AG04449 (cell line): ENCODE measurements at regions not wholly inside any gene's neighbourhood (a gene's known extent, or its start where the extent isn't known, plus 50 kb on each side); places are given as distances from the start of the nearest gene placed in this dataset.

Source experiments
- CTCF ChIA-PET: fragments of 350-600 bp; formaldehyde crosslinking; extraction: SDS; loops from one replicate; lab custom pipeline; 2021; ENCODE audit warnings: antibody characterized with exemption; lab: Yijun Ruan, JAX
- POLR2A ChIA-PET: fragments of 400-600, 350-600 bp; formaldehyde crosslinking; extraction: SDS; loops from one replicate; lab custom pipeline; 2020; ENCODE audit warnings: antibody characterized with exemption, inconsistent platforms; lab: Yijun Ruan, JAX
- DNase-seq: peaks from one replicate; pipeline ENCODE4 v3.0.0-alpha.2; 2010; ENCODE audit warnings: low read depth, low spot score
- H3K4me3 ChIP-seq: 2 replicates; pipeline ENCODE4 v1.5.1; 2011; ENCODE audit warnings: low read depth, mild to moderate bottlenecking, control low read depth, low read length
- TF ChIP-seq, protein P1 (sequence below): IDR thresholded peaks from one replicate; pipeline ENCODE4 v1.5.1; 2011; ENCODE audit warnings: mild to moderate bottlenecking, moderate library complexity, low read length, control low read depth, inconsistent platforms; ENCODE audit not compliant: insufficient read depth; ENCODE audit errors: missing control alignments

DNA sequence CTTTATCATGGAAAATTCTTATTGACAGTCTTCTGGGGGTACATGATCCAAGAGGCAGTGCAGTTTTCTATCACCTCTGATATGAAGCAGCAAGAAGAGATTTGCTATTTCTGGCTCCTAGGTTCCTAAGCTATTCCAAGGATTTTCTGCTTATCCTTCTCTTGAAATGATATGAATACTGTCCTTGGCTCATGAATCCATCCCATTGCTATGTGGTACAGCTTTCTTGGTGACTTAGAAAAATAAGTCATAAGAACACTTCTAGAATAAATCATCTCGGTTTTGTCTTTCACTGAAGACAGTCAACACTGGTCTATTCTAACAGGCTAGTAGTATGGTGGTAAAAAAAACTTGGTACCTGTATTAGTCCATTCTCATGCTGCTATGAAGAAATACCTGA is 333.6 kb upstream of the RASGRP1 start:
- H3K4me3 ChIP-seq = no peak overlapping the region
- no peak for DNase-seq
- TF ChIP-seq, protein P1, sequence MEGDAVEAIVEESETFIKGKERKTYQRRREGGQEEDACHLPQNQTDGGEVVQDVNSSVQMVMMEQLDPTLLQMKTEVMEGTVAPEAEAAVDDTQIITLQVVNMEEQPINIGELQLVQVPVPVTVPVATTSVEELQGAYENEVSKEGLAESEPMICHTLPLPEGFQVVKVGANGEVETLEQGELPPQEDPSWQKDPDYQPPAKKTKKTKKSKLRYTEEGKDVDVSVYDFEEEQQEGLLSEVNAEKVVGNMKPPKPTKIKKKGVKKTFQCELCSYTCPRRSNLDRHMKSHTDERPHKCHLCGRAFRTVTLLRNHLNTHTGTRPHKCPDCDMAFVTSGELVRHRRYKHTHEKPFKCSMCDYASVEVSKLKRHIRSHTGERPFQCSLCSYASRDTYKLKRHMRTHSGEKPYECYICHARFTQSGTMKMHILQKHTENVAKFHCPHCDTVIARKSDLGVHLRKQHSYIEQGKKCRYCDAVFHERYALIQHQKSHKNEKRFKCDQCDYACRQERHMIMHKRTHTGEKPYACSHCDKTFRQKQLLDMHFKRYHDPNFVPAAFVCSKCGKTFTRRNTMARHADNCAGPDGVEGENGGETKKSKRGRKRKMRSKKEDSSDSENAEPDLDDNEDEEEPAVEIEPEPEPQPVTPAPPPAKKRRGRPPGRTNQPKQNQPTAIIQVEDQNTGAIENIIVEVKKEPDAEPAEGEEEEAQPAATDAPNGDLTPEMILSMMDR = no peak
- CTCF ChIA-PET = interaction anchor here (0.7 to 1.7 kb wide), 4 partner anchors 81 to 200 kb away, joined by 3 to 5 read pairs (median 4); no protein-coding TSS in a partner anchor
- POLR2A ChIA-PET = interaction anchor here (1.5 kb wide), 2 partner anchors 98 to 682 kb away, joined by 4 to 5 read pairs; partner anchors contain the start of gene THBS1

GRCh38 chr15:38899300-38899699 is 334.7 kb upstream of the RASGRP1 start:
- DNase-seq = no peak
- CTCF ChIA-PET = interaction anchor here (0.6 to 1.1 kb wide), 3 partner anchors 82 to 240 kb away, joined by 3 to 4 read pairs (median 4); no protein-coding TSS in a partner anchor
- POLR2A ChIA-PET = interaction anchor here (0.6 to 1.5 kb wide), 3 partner anchors 97 to 681 kb away, joined by 3 to 4 read pairs (median 3); partner anchors contain the start of gene THBS1
- no peak overlapping the region for H3K4me3 ChIP-seq
- TF ChIP-seq, protein P1 = no peak

DNA sequence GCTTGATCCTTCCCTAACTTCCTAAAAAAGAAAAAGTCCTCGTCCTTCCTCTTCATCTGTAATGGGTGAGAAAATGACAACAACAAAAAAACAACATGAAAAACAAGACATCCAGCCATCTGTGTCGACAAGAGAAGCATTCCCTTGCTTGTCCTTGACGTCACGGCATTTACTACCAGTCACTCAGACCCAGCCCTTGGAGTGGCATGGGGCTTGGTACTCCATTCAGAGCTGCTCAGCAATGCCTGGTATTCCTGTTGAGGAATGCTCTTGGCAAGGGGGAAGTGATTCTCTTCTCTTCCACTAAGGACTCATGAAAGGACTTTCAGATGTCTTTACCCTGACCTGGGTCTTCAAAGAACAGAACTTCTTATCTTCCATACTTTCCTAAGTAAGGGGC is 339.7 kb upstream of the RASGRP1 start:
- no peak for DNase-seq
- TF ChIP-seq, protein P1 = no peak
- ChIA-PET CTCF (interaction anchor here (1.2 kb wide), 1 partner anchor 197 kb away, joined by 3 read pairs; no protein-coding TSS in a partner anchor), POLR2A (no interaction called here)
- H3K4me3 ChIP-seq = no peak overlapping the region

DNA sequence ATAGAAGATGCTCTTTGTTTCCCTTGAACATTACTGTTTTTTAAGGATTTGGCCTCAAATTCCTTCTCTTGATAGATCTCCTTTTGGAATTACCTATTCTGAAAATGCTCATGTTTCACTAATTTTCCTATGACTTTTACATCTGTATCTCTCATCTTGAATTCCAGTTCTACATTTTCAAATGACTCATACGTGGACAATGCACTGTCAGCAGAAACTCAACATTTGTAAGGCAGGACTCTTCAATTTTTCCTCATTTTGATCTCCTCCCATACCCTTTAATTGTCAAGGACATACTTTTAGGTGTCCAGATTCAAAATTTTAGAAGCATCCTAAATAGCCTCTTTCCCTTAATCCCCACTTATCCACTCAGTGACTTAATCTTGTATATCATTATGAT is 341.0 kb upstream of the RASGRP1 start:
- no peak for DNase-seq
- CTCF ChIA-PET = interaction anchor here (0.7 kb wide), 1 partner anchor 20 kb away, joined by 3 read pairs; no protein-coding TSS in a partner anchor
- POLR2A ChIA-PET = no interaction called here
- TF ChIP-seq, protein P1 = no peak
- no peak overlapping the region for H3K4me3 ChIP-seq

- CTCF ChIA-PET = no interaction called here
- no peak overlapping the region for H3K4me3 ChIP-seq
- POLR2A ChIA-PET = no interaction called here
- no peak for DNase-seq
- TF ChIP-seq, protein P1 = no peak
These were observed 356.4 kb upstream of the RASGRP1 start for GRCh38 chr15:38920966-38921365.

DNA sequence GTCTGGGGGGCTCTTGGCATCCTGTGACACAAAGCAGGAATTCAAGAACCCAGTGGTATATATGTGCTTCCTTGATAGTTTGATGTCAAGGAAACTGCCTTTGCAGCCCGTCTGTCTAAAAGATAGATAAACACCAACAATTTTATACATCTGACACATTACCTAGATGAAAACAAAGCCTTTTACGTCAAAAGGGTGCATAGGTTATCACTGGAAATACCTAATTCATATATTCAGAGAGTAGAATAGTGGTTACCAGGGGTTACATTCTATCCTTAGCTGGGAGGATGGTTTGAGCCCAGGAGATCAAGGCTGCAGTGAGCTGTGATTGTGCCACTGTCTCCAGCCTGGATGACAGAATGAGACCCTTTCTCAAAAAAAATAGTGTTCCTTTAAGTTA is 356.9 kb upstream of the RASGRP1 start:
- ChIA-PET CTCF (no interaction called here), POLR2A (no interaction called here)
- DNase-seq = no peak
- TF ChIP-seq, protein P1 = no peak
- no peak overlapping the region for H3K4me3 ChIP-seq
